Fibroblast of mammary gland (primary cell): ENCODE measurements at regions not wholly inside any gene's neighbourhood (a gene's known extent, or its start where the extent isn't known, plus 50 kb on each side); places are given as distances from the start of the nearest gene placed in this dataset.
"Not testable (repeated sequence)": the region's sequence is repeated elsewhere in the genome, so short reads cannot be mapped to it uniquely, and the experiment has no call there.

ENCODE experiments used
- DNase-seq: peaks from one replicate; pipeline ENCODE4 v3.0.0-alpha.2; 2010; ENCODE audit warnings: low read depth
- H3K4me3 ChIP-seq: 2 replicates; pipeline ENCODE4 v1.5.1; 2011; ENCODE audit warnings: low read depth, mild to moderate bottlenecking, low read length, moderate library complexity; ENCODE audit not compliant: control insufficient read depth
- CTCF ChIP-seq: conservative IDR thresholded peaks from 2 replicates; pipeline ENCODE4 v1.5.1; 2011; ENCODE audit warnings: low read depth, low read length, inconsistent platforms; ENCODE audit not compliant: control insufficient read depth, insufficient read depth

- no peak overlapping the region for H3K4me3 ChIP-seq
- TF ChIP-seq CTCF, result no peak
- no peak for DNase-seq
Measured at GRCh38 chr19:28067882-28068281, 1145.1 kb downstream of the UQCRFS1 start.

GRCh38 chr19:28066988-28067387 lies 1146.0 kb downstream of the UQCRFS1 start:
- no peak for DNase-seq
- no peak overlapping the region for H3K4me3 ChIP-seq
- no peak for TF ChIP-seq CTCF

GRCh38 chr19:28066161-28066560 lies 1146.8 kb downstream of the UQCRFS1 start:
- no peak for DNase-seq
- no peak for TF ChIP-seq CTCF
- H3K4me3 ChIP-seq, result no peak overlapping the region

- H3K4me3 ChIP-seq, result no peak overlapping the region
- DNase-seq, result no peak
- no peak for TF ChIP-seq CTCF
Measured at GRCh38 chr19:28065026-28065425, 1147.9 kb downstream of the UQCRFS1 start.

GRCh38 chr19:28063702-28064101 lies 1149.2 kb downstream of the UQCRFS1 start:
- no peak overlapping the region for H3K4me3 ChIP-seq
- TF ChIP-seq CTCF, result no peak
- no peak for DNase-seq

- no peak for TF ChIP-seq CTCF
- DNase-seq, result no peak
- no peak overlapping the region for H3K4me3 ChIP-seq
Measured at GRCh38 chr19:28061111-28061510, 1151.8 kb downstream of the UQCRFS1 start.

GRCh38 chr19:28057026-28057425 lies 1155.9 kb downstream of the UQCRFS1 start:
- not testable (repeated sequence) for H3K4me3 ChIP-seq, DNase-seq
